AG08396 (cell line): ENCODE measurements at regions not wholly inside any gene's neighbourhood (a gene's known extent, or its start where the extent isn't known, plus 50 kb on each side); places are given as distances from the start of the nearest gene placed in this dataset.

Experiments used
- DNase-seq: peaks from one replicate; pipeline ENCODE4 v3.0.0; 2012; ENCODE audit warnings: low spot score, mixed read lengths

- no peak for DNase-seq
Observed at GRCh38 chr9:118521261-118521660, 817.1 kb downstream of the TLR4 start.

DNA sequence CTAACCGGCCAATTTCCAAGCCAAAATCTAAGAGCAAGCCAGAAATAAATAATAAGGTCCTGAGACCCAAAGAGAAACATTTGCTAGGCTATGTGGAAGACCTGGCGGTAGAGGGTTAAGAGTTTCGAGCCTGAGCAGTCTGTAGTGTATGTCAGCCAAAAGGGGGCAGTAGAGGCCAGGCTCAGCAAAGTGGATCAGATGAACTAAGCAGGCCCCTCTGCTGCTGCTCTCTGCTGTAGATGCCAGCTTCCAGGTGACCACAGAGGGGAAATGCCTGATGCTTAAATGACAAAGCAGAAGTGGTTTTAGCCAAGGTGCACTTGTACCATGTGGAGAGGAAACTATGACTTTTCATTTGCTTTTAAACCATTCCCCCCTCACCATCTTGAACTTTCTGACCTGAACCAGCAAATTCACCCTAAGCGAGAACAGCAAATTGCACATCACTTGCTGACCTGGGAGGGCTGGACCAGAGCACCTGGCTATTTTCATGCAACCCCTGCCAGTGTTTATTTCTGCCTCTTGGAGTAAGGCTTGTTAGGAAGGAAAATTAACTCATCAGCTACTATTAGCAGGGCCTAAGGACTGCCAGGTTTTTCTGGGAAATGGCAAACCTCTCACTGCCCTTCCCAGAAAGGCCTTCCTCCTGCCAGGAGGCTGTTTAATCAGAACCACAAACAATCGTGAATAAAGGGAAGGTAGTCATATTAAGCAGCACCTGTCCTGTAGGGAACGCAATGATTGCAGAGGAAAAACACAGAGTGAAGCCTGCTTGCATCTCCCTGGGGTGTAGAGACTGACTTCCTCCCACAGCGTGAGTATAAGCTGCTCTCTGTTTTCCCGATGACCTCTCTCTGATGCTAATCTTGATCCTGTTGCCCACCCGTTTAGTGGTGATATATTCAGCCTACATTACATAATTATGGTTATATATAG, 818.2 kb downstream of the TLR4 start:
- peak; percentile 40 for DNase-seq

DNA sequence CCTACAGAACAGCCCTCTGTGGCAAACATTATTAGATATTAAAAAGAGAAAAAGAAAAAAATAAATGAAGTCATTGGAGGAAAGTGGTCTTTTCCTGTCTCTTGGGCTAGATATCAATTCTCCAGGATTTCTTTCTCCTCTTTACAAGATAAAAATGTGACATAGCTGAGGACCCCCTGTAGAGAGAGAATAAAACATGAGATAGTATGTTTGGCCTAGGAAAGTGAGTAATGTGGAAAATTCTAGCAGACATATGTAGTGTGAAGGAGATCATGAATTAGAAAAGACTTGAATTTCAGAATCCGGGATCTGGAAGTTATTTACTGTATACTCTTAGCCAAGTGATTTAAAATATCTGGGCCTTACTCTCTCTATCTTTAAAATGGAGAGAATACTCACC, 823.1 kb downstream of the TLR4 start:
- no peak for DNase-seq

DNA sequence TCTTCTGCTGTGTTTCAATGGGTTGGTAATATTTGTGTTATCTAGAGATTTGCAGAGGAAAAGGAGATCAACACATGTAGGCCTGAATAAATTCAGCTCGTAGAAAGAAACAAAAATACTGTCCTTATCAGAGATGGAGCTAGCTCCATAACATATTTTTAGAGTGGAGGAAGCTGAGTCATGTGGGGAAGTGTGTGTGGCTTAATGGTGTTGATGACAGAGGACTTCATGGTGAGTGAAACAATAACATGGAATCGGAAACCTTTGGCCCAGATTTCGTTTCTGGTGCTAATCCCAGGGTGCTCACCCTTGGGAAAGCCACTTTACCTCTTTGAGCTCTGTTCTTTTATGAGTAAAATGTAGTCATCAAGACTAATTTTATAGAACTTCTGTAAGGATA, 825.0 kb downstream of the TLR4 start:
- no peak for DNase-seq

GRCh38 chr9:118529624-118530214, 825.5 kb downstream of the TLR4 start:
- DNase-seq: no peak

DNA sequence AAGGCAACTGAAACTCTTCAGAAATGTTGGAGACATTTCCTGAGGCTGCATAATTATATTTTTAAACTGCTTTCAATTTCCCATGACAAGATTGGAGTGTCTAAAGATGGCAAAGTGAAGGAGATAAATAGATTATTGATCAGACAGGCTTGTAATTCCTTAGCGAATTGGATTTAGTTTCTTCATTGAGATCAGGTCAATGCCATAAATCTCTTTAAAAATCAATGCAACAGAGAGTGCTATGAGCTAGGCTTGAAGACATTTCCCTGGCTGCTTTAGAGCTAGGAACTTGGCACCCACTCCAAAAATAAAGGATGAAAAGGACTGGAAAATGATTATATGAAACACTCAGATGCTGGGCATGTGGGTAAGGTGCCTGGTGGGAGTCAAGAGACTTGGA, 828.4 kb downstream of the TLR4 start:
- no peak for DNase-seq

GRCh38 chr9:118533101-118533500, 828.9 kb downstream of the TLR4 start:
- no peak for DNase-seq

DNA sequence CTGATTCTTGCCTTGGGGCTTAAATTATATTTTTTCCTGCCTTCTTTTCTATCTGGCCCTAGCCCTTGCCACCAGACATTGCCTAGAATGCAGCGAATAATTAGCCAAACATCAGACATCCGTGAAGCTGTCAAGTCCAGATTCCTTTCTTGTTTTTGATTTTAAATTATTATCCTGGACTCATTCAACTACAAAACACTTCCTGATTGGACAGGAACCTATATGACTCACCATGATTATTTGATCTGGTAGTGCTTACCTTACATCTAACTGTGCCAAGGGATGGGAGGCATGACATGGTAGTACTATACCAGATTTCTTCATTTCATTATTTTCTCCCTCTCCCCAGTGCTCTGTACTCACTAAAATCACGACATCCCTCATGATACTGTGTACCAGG, 829.6 kb downstream of the TLR4 start:
- no peak for DNase-seq

DNA sequence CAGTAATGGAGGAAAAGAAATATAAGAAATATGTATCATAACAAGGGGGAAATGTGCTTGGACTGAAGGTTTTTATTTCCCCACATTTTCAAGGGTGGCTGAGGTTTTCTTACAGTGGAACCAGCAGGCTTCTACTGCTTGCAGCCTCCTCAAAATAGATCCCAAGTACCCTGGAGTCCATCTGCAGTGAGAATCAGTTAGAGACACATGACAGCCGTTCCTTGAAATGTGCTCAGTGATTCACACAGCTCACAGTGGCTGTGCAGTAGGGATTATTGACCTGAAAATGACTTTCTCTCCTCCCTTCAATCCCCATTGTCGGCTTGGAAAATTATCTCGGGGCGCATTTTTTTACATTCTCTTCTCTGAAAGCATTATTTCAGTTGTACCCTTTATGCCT, 832.0 kb downstream of the TLR4 start:
- no peak for DNase-seq

GRCh38 chr9:118538959-118539358, 830.3 kb downstream of the BRINP1 start:
- no peak for DNase-seq

- DNase-seq: no peak
Observed at GRCh38 chr9:118553465-118553864, 815.8 kb downstream of the BRINP1 start.

DNA sequence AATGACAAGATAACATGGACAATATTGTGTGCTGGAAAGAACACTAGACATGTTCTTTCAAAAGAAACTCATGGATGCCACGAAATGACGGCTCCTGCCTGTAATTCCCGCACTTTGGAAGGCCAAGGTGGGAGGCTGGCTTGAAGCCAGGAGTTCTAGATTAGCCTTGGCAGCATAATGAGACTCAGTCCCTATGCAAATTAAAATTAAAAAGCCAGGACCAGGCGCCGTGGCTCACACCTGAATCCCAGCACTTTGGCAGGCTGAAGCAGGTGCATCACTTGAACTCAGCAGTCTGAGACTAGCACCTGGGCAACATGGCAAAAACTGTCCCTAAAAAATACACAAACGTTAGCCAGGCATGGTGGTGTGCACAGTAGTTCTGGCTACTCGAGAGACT, 814.2 kb downstream of the BRINP1 start:
- DNase-seq: no peak

DNA sequence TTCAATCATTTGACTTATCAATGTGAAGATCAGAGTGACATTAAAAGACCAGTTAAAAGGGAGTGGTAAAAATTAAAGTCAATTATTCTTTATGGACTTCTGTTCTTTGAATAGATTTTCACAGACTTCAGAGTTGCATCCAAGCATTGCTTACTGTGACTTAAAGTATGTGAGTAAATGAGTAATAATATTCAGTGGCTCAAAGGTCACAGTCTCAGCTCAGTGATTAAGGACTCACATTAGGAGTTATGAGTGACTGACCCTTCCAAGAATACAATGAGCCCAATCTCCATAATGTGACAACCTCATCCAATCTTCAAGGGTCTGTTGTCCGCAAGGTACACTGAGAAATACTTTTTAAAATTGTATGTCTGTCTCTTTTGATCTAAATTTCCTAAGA, 811.2 kb downstream of the BRINP1 start:
- DNase-seq: no peak

GRCh38 chr9:118558891-118559290, 810.3 kb downstream of the BRINP1 start:
- no peak for DNase-seq

DNA sequence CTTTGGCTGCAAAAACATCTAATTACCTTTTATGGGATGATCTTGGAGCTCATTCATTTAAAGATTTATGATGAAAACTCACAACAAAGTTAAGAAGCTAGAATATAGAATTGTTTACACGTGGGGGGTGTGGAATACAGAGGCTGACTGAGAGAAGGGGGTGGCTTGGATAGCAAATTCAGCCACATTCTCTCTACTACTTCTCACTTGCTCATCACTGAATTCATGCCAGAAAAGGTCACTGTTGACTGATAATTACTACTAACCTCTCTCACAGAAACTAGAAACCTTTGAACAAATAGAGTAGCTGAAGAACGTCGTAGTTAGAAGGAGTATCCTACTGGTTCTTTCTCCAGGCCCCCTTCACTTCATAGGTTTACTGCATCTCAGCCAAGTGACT, 808.2 kb downstream of the BRINP1 start:
- DNase-seq: no peak

- no peak for DNase-seq
Observed at GRCh38 chr9:118563677-118564076, 805.6 kb downstream of the BRINP1 start.

GRCh38 chr9:118567861-118568260, 801.4 kb downstream of the BRINP1 start:
- DNase-seq: no peak

DNA sequence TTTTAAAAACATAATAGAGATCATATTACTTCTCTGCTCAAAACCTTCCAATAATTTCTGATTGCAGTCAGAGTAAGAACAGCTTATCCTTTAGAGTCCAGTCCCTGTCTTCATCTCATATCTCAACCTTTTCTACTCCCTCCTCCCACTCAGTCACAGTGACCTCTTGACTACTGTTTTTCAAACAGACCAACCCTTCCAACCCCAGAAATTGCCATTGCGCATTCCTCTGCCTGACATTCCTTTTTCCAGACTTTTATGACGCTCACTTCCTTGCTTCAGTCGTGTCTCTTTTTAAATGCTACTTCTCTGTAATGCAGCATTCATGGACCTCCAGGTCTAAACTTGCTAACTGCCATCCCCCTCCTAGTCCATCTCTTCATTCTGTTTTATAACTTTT, 800.5 kb downstream of the BRINP1 start:
- DNase-seq: no peak

- no peak for DNase-seq
Observed at GRCh38 chr9:118569148-118569547, 800.1 kb downstream of the BRINP1 start.

GRCh38 chr9:118570066-118570465, 799.2 kb downstream of the BRINP1 start:
- DNase-seq: no peak

DNA sequence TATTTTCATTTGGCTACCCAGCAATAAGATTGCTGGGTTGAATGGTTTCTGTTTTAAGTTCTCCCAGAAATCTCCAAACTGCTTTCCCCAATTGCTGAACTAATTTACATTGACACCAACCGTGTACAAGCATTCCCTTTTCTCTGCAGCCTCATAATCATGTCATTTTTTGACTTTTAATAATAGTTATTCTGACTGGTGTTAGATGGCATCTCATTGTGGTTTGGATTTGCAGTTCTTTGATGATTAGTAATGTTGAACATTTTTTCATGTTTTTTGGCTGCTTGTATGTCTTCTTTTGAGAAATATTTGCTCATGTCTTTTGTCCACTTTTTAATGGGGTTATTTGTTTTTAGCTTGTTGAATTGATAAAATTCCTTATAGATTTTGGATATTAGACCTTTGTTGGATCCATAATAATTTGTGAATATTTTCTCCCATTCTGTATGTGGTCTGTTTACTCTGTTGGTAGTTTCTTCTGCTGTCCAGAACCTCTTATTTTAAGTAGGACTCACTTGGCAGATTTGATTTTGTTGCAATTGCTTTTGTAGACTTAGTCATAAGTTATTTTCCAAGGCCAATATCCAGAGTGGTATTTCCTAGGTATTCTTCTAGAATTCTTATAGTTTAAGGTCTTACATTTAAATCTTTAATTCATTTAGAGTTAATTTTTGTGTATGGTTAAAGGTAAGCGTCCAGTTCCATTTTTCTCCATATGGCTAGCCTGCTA, 793.7 kb downstream of the BRINP1 start:
- no peak for DNase-seq

- peak; percentile 6 for DNase-seq
Observed at GRCh38 chr9:118577121-118577520, 792.1 kb downstream of the BRINP1 start.

- peak; percentile 20 for DNase-seq
Observed at GRCh38 chr9:118578467-118578866, 790.8 kb downstream of the BRINP1 start.
